GM18867 (cell line): ENCODE measurements at regions not wholly inside any gene's neighbourhood (a gene's known extent, or its start where the extent isn't known, plus 50 kb on each side); places are given as distances from the start of the nearest gene placed in this dataset.

Source experiments
- ATAC-seq: cut with Tn5 transposase; IDR thresholded peaks from one replicate; pipeline ENCODE4 v1.9.1; 2021; ENCODE audit warnings: mild to moderate bottlenecking, moderate library complexity; ENCODE audit not compliant: unreplicated experiment

DNA sequence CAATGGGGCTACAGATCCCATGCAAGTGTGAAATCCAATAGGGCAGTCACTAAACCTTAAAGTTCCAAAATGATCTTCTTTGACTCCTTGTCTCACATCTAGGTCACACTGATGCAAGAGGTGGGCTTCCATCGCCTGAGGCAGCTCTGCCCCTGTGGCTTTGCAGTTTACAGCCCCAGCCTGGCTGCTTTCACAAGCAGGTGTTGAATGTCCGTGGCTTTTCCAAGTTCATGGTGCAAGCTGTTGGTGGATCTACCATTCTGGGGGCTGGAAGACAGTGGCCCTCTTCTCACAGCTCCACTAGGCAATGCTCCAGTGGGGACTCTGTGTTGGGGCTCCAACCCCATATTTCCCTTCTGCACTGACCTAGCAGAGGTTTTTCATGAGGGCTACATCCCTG lies 68.5 kb upstream of the PRR20G start:
- ATAC-seq: no peak

DNA sequence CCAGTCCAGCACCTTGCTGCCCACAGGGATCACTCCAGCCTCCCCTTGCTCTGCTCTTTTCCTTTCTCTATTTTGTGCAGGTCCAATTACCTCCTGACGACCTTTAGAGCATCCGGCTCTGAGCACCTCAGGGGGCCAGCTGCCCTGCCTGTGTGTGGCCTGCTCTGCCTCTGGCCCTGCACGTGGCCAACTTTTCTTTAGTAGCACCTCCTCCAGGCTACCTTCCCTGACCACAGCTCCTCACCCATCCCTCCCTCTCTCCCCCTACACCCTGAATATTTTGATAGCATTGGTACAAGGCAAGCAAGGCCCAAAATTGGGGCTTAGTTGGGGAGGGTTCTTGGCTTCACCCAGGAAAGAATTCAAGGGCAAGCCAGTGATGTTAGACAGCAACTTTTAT lies 66.9 kb upstream of the PRR20G start:
- ATAC-seq: no peak

DNA sequence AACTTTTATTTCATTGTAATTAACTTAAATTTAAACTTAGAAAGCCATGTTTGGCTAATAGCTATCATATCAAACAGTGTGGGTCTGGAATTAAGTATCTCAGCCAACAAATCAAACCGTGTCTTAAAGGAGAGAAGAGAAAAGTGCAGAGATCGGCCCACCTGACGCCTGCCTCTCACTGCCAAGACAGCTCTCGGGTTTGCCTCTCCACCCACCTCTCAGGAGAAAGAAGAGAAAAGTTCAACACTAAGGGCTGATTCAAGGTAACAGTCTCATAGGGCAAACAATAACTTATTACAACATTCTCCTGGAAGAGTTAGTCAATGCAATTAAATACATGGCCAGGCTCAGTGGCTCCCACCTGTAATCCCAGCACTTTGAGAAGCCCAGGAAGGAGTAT lies 64.8 kb upstream of the PRR20G start:
- no peak for ATAC-seq

- no peak for ATAC-seq
These were observed 64.0 kb upstream of the PRR20G start for GRCh38 chr3:127351775-127352350.

DNA sequence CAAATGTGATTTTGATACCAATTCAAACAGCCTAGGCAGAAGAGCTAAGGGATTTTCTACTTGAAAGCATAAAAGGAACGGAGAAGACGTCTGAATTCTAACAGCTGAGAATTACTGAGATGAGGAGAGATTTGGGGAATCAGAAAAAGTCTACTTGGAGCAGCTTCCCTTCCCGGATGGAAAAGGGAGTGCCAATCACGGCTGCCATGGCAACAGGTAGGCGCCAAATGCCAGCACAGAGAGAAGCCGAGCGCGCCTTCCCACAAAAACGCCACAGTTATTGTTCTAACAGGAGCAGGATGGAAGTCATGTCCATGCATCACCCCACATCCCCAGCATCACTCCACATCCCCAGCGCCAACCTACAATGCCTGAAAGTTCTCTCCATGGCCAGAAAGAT lies 63.5 kb upstream of the PRR20G start:
- no peak for ATAC-seq

DNA sequence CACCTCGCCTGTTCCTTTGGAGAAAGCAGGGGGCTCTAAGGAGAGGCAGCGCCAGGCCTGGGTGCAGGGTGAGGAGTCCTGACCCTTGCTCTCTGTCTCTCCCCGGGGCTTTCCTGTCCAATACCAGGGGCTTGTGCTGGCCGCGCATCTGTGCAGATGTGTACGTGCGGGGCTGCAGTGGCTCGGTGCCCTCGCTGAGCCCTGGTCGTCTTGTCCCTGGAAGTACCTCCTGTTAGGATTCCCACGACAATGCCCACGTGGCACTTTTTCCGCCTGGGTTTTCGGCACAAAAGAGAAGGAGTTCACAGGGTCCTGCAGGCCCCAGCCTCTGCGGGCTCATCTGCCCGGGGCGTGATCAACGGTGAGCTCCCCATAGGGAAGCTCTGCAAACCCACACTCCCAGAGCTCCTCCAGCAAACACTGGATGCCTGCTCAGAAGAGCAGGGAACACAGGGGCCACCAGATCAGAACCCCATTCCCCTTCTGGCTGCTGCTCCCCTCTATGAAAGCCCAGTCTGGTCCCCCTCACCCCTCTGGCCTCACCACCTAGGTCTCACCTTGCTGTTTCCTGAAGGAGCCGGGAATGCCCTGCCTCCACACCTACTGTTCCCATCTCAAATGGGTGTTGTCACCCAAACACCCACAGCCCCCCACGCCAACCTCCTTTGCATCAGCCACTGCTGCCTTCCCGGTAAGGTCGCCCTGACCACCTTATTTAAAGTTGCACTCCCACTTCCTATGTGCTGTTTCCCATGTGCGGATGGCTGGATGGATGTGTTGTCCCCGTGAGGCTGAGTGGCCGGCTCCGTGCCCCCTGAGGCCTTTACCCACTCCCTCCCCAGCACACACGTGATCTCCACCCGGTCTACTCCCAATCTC lies 62.6 kb upstream of the PRR20G start:
- no peak for ATAC-seq

GRCh38 chr3:127349501-127350171 lies 61.8 kb upstream of the PRR20G start:
- no peak for ATAC-seq

DNA sequence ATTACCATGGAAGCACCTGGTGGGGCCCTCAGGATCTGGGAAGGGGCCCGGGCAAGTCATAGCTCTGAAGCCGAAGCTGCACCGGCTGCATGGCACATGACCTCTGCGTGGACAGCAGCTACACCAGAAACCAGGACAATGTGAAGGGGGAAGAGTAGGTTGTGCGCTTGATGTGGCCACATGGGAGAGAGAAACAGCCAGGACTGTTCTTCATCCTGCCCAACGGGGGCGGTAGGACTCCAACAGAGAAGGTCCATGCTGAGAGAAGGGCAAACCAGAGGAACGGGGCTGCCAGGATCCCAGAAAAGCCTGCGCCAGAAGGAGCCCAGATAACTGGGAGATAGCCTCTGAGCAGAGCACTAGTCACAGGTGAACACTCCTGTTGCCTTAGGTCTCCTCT lies 54.9 kb upstream of the PRR20G start:
- ATAC-seq: no peak

DNA sequence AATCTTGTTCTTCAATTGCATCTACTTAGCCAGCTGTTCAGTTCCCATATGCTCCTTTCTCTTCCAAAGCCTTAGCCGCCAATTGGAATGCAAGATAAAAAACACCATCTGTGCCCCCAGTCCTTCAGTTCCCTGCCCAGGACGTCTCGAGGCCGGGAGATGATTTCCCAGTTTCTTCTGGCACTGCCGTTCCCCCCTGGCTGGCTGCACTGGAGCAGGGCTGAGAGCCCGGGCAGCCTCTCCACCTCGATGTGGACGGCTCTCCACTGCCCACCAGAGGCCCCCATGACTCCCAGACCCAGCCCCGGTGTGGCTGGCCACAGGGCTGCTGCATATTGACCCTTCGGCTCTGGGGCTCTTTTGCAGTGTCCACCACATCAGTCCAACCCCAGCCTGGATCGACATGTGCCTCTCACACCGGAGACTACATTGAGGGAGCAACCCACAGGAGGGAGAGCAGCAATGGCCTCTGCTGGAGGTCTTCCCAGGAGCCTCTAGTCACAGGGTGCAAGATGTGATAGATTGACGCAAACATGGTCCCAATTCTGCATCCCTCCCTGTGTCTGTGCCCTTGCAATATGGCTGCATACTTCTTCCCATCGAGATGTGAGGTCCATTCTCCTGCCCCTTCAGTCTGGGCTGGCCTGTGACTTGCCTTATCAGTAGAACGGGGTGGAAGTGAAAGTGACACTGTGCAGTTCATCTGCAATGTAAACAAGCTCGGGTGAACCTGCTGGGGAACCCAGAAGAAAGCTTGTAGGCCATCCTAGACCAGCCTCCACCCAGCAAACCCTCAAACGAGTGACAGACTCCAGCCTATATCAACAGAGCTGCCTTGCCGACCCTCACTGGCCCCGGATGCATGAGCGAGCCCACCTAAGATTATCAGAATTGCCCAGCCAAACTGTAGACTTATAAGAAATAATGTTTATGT lies 52.3 kb upstream of the PRR20G start:
- ATAC-seq: no peak

GRCh38 chr3:127339016-127339415 lies 51.2 kb upstream of the PRR20G start:
- ATAC-seq: no peak

GRCh38 chr3:127337911-127338531 lies 50.2 kb upstream of the PRR20G start:
- ATAC-seq: no peak
